HEK293T (cell line): ENCODE measurements at regions not wholly inside any gene's neighbourhood (a gene's known extent, or its start where the extent isn't known, plus 50 kb on each side); places are given as distances from the start of the nearest gene placed in this dataset.

Source experiments
- CTCF ChIA-PET: fragments of 350-600 bp; formaldehyde crosslinking; extraction: SDS; loops from one replicate; lab custom pipeline; 2021; ENCODE audit warnings: antibody characterized with exemption, inconsistent platforms; lab: Yijun Ruan, JAX
- POLR2A ChIA-PET: fragments of 350-600 bp; formaldehyde crosslinking; extraction: SDS; loops from one replicate; lab custom pipeline; 2020; ENCODE audit warnings: antibody characterized with exemption, inconsistent platforms; lab: Yijun Ruan, JAX
- DNase-seq: peaks from one replicate; pipeline ENCODE4 v3.0.0; 2012; ENCODE audit warnings: mixed read lengths; ENCODE audit errors: extremely low spot score
- ARNT ChIP-seq: fragments of 450-650 bp; IDR thresholded peaks from 2 replicates; pipeline ENCODE4 v1.6.1; 2017; ENCODE audit warnings: mild to moderate bottlenecking
- BHLHE40 ChIP-seq: fragments of 450-650 bp; IDR thresholded peaks from 2 replicates; pipeline ENCODE4 v1.6.1; 2016; ENCODE audit warnings: mild to moderate bottlenecking, moderate library complexity, borderline replicate concordance
- CTBP1 ChIP-seq: fragments of 450-650 bp; IDR thresholded peaks from 2 replicates; pipeline ENCODE4 v1.6.1; 2016; ENCODE audit warnings: borderline replicate concordance
- ELF4 ChIP-seq: fragments of 450-650 bp; IDR thresholded peaks from 2 replicates; pipeline ENCODE4 v1.6.1; 2017; ENCODE audit warnings: antibody characterized with exemption
- FOXA1 ChIP-seq: fragments of 450-650 bp; IDR thresholded peaks from 2 replicates; pipeline ENCODE4 v1.6.1; 2016; ENCODE audit warnings: mild to moderate bottlenecking
- FOXK2 ChIP-seq: fragments of 450-650 bp; IDR thresholded peaks from 2 replicates; pipeline ENCODE4 v1.6.1; 2016; ENCODE audit warnings: mild to moderate bottlenecking
- FOXM1 ChIP-seq: fragments of 450-650 bp; IDR thresholded peaks from 2 replicates; pipeline ENCODE4 v1.6.1; 2017; ENCODE audit warnings: mild to moderate bottlenecking, borderline replicate concordance
- HDGF ChIP-seq: fragments of 450-650 bp; IDR thresholded peaks from 2 replicates; pipeline ENCODE4 v1.6.1; 2017; ENCODE audit warnings: antibody characterized with exemption, borderline replicate concordance
- L3MBTL2 ChIP-seq: fragments of 450-650 bp; conservative IDR thresholded peaks from 2 replicates; pipeline ENCODE4 v1.6.1; 2016; ENCODE audit warnings: mild to moderate bottlenecking
- LEF1 ChIP-seq: fragments of 450-650 bp; IDR thresholded peaks from 2 replicates; pipeline ENCODE4 v1.6.1; 2017; ENCODE audit warnings: mild to moderate bottlenecking, borderline replicate concordance
- NFRKB ChIP-seq: fragments of 450-650 bp; IDR thresholded peaks from 2 replicates; pipeline ENCODE4 v1.6.1; 2016; ENCODE audit warnings: mild to moderate bottlenecking, moderate library complexity
- SP1 ChIP-seq: fragments of 450-650 bp; IDR thresholded peaks from 2 replicates; pipeline ENCODE4 v1.6.1; 2017
- SUZ12 ChIP-seq: fragments of 450-650 bp; IDR thresholded peaks from 2 replicates; pipeline ENCODE4 v1.6.1; 2016; ENCODE audit warnings: mild to moderate bottlenecking
- TARDBP ChIP-seq: fragments of 450-650 bp; IDR thresholded peaks from 2 replicates; pipeline ENCODE4 v1.6.1; 2016
- ZNF384 ChIP-seq: fragments of 450-650 bp; IDR thresholded peaks from 2 replicates; pipeline ENCODE4 v1.6.1; 2016
- TF ChIP-seq, protein P1 (sequence below): fragments of 450-650 bp; IDR thresholded peaks from 2 replicates; pipeline ENCODE4 v1.6.1; 2016

DNA sequence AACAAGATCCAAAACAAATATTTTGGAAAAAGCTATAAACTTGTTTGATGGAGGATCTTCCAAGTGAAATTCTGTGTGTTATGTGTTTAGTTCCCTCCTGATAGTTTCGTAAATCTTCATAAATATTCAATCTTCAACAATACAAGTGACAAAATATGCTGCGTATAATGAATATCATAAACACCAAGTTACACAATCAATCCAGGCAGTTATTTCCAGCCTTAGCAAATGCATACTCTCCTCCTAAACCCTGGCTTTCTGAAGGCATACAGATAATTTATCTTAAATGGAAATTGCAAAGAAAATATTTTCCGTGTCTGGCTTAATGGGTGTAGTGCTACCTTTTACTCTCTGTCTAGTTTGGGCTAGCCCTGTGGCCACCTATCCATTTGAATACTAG, 864.9 kb upstream of the ZWINT start:
- ChIA-PET POLR2A (no interaction called here), CTCF (no interaction called here)
- DNase-seq = no peak
- no peak for TF ChIP-seq TARDBP
- TF ChIP-seq ELF4 = no peak
- no peak for TF ChIP-seq NFRKB
- TF ChIP-seq CTBP1 = no peak
- TF ChIP-seq, protein P1, sequence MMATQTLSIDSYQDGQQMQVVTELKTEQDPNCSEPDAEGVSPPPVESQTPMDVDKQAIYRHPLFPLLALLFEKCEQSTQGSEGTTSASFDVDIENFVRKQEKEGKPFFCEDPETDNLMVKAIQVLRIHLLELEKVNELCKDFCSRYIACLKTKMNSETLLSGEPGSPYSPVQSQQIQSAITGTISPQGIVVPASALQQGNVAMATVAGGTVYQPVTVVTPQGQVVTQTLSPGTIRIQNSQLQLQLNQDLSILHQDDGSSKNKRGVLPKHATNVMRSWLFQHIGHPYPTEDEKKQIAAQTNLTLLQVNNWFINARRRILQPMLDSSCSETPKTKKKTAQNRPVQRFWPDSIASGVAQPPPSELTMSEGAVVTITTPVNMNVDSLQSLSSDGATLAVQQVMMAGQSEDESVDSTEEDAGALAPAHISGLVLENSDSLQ = no peak
- TF ChIP-seq ZNF384 = no peak
- TF ChIP-seq SP1 = no peak
- TF ChIP-seq ARNT = no peak
- TF ChIP-seq HDGF = no peak
- TF ChIP-seq FOXA1 = no peak
- no peak for TF ChIP-seq SUZ12
- no peak for TF ChIP-seq FOXM1
- no peak for TF ChIP-seq BHLHE40
- no peak for TF ChIP-seq LEF1
- no peak for TF ChIP-seq L3MBTL2
- TF ChIP-seq FOXK2 = no peak

DNA sequence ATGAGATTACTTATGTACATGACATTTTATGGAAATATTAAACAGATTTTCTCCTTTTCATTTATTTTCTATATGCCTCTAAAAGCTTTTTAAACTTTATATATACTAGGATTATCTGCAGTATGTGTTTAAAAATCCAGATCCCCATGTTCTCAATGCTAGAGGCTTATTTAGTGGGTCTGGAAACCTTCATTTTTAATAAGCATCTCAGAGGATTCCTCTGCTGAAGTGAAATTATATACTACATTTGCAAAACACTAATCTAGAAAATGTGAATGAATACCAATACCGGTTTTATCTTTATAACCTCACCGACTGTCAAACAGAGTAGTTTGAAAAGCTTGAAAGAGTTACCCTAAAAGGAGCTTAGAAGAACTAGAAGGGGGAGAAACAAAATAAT, 863.8 kb upstream of the ZWINT start:
- DNase-seq = no peak
- CTCF ChIA-PET = no interaction called here
- POLR2A ChIA-PET = no interaction called here
- TF ChIP-seq FOXM1 (no peak), ZNF384 (no peak), L3MBTL2 (no peak), TARDBP (no peak), NFRKB (no peak), SP1 (no peak), ARNT (no peak), CTBP1 (no peak), FOXA1 (no peak), FOXK2 (no peak), HDGF (no peak), ELF4 (no peak), SUZ12 (no peak), BHLHE40 (no peak), LEF1 (no peak)
- TF ChIP-seq, protein P1 = no peak

DNA sequence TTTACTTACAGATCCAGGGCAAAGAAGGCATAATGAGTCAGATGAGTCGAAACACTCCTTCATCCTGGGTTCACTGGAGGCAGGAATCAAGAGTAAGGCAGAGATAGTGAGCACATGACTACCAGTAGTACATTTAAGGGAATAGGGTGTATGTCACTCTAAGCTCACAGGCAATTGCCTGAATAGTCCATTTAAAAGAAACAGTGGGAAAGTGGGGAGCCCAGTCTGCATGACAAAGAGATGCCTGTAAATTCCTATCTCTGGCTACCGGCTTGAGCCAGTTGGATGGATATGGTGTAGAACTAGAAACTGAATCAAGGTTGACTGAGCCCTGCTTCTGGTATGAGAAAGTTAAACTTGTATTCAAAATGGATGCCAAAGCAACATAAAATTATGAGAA, 861.5 kb upstream of the ZWINT start:
- ChIA-PET CTCF (no interaction called here), POLR2A (no interaction called here)
- TF ChIP-seq SP1 (no peak), ZNF384 (no peak), ARNT (no peak), BHLHE40 (no peak), ELF4 (no peak), FOXA1 (no peak), NFRKB (no peak), TARDBP (no peak), HDGF (no peak), L3MBTL2 (no peak), SUZ12 (no peak), FOXM1 (no peak), FOXK2 (no peak), CTBP1 (no peak), LEF1 (no peak)
- TF ChIP-seq, protein P1 = no peak
- DNase-seq = no peak

DNA sequence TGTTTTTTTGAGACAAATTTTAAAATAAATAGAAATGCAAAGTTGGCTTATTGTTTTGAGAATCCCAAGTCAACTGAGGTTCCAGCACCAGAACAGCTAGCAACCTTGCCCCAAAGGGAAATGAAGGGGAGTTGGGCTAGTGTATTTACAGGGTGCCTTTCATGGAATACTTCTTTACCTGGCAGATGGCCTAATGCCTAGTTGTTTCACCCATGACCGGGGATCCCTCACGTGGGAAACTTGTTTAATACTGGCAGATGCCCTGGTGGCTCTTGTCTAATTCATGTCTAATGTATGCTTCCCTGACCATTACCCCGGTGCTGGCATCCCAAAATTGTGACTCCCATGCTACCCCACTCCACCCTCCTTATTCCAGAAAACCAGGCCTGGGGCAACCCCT, 861.1 kb upstream of the ZWINT start:
- DNase-seq = no peak
- TF ChIP-seq CTBP1 (no peak), HDGF (no peak), TARDBP (no peak), LEF1 (no peak), ELF4 (no peak), ARNT (no peak), L3MBTL2 (no peak), FOXA1 (no peak), FOXM1 (no peak), NFRKB (no peak), BHLHE40 (no peak), SP1 (no peak), SUZ12 (no peak), ZNF384 (no peak)
- TF ChIP-seq, protein P1 = no peak
- CTCF ChIA-PET = no interaction called here
- POLR2A ChIA-PET = no interaction called here

DNA sequence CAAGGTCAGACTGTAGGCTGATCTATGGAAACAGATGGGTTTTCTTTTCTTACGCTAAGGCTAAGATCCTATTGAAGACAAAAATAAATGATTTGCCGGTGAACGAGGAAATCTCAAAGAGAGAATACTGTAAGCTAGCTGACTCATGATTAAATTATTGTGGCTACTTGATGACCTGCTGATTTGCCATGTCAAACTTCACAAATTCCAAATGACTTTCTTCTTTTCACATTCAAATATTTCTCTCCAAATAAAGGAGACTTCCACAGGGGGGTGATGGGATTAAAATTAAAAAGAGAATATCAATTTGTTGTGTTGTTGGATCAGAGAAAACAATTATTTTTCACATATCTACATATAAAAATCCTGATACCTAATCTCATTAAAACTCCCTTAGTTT, 860.6 kb upstream of the ZWINT start:
- DNase-seq = no peak
- ChIA-PET CTCF (no interaction called here), POLR2A (no interaction called here)
- TF ChIP-seq LEF1 (no peak), ZNF384 (no peak), TARDBP (no peak), FOXM1 (no peak), CTBP1 (no peak), L3MBTL2 (no peak), FOXK2 (no peak), SUZ12 (no peak)
